ENCODE measurements at regions not wholly inside any gene's neighbourhood (a gene's known extent, or its start where the extent isn't known, plus 50 kb on each side); places are given as distances from the start of the nearest gene placed in this dataset.

- Histone ChIP-seq H3K27ac (ENCODE audit: low read depth in 1 of 2, low read length in 1 of 2) (no peak overlapping the region), H3K9me3 (ENCODE audit: control insufficient read depth in 4 of 4, insufficient read depth in 3 of 4, low read length in 3 of 4) (peaks cover 0 to 4% (median 0%) of the 10 kb centered on the region in 4 donors), H3K9ac (ENCODE audit: insufficient read depth in 1 of 2, low read length in 2 of 2) (no peak overlapping the region), H3K36me3 (ENCODE audit: control insufficient read depth in 4 of 4, insufficient read depth in 4 of 4, low read length in 4 of 4) (no peaks in the 10 kb centered on the region), H3K27me3 (ENCODE audit: control insufficient read depth in 3 of 3, insufficient read depth in 3 of 3, low read length in 2 of 3) (peaks cover 0 to 21% (median 16%) of the 10 kb centered on the region in 3 donors), H3K4me1 (ENCODE audit: control insufficient read depth in 5 of 5, insufficient read depth in 5 of 5, low read length in 5 of 5) (peaks cover 0 to 3% (median 0%) of the 10 kb centered on the region in 5 donors), H3K4me3 (no peak overlapping the region)
- no peak for DNase-seq
- no peak for TF ChIP-seq CTCF (IDR thresholded peaks at IDR 0.05; ENCODE audit: control extremely low read depth, extremely low read depth)
- 77 to 90% methylated on average over 7 of the region's 7 CpGs for WGBS, 2 donors
- ATAC-seq (ENCODE audit: insufficient read depth, low FRiP score) = no peak
These were observed 264.9 kb upstream of the SDK2 start for GRCh38 chr17:73909186-73909585.

- ATAC-seq (ENCODE audit: insufficient read depth, low FRiP score) (no peak), DNase-seq (no peak)
- Histone ChIP-seq H3K4me3 (no peak overlapping the region), H3K9me3 (ENCODE audit: control insufficient read depth in 4 of 4, insufficient read depth in 3 of 4, low read length in 3 of 4) (peaks cover 0 to 9% (median 0%) of the 10 kb centered on the region in 4 donors), H3K27me3 (ENCODE audit: control insufficient read depth in 3 of 3, insufficient read depth in 3 of 3, low read length in 2 of 3) (peaks cover 0 to 21% (median 16%) of the 10 kb centered on the region in 3 donors), H3K27ac (ENCODE audit: low read depth in 1 of 2, low read length in 1 of 2) (no peak overlapping the region), H3K4me1 (ENCODE audit: control insufficient read depth in 5 of 5, insufficient read depth in 5 of 5, low read length in 5 of 5) (peaks cover 0 to 3% (median 0%) of the 10 kb centered on the region in 5 donors), H3K36me3 (ENCODE audit: control insufficient read depth in 4 of 4, insufficient read depth in 4 of 4, low read length in 4 of 4) (no peaks in the 10 kb centered on the region), H3K9ac (ENCODE audit: insufficient read depth in 1 of 2, low read length in 2 of 2) (no peak overlapping the region)
- 70 to 74% methylated on average over 4 of the region's 4 CpGs for WGBS, 2 donors
- TF ChIP-seq CTCF (IDR thresholded peaks at IDR 0.05; ENCODE audit: control extremely low read depth, extremely low read depth) = no peak
These were observed 266.0 kb upstream of the SDK2 start for GRCh38 chr17:73910206-73910605.

GRCh38 chr17:73910821-73911515 is 266.7 kb upstream of the SDK2 start:
- WGBS, 2 donors = 38 to 41% methylated on average over 5 of the region's 5 CpGs
- Histone ChIP-seq H3K27me3 (ENCODE audit: control insufficient read depth in 3 of 3, insufficient read depth in 3 of 3, low read length in 2 of 3) (peaks cover 0 to 20% (median 12%) of the 10 kb centered on the region in 3 donors), H3K27ac (ENCODE audit: low read depth in 1 of 2, low read length in 1 of 2) (no peak overlapping the region), H3K9ac (ENCODE audit: insufficient read depth in 1 of 2, low read length in 2 of 2) (no peak overlapping the region), H3K9me3 (ENCODE audit: control insufficient read depth in 4 of 4, insufficient read depth in 3 of 4, low read length in 3 of 4) (peaks cover 0 to 9% (median 0%) of the 10 kb centered on the region in 4 donors), H3K4me3 (no peak overlapping the region), H3K4me1 (ENCODE audit: control insufficient read depth in 5 of 5, insufficient read depth in 5 of 5, low read length in 5 of 5) (peaks cover 0 to 3% (median 0%) of the 10 kb centered on the region in 5 donors), H3K36me3 (ENCODE audit: control insufficient read depth in 4 of 4, insufficient read depth in 4 of 4, low read length in 4 of 4) (no peaks in the 10 kb centered on the region)
- ATAC-seq (ENCODE audit: insufficient read depth, low FRiP score) (no peak), DNase-seq (peak in 2 of 3 donors; percentile 50 to 71)
- TF ChIP-seq CTCF (IDR thresholded peaks at IDR 0.05; ENCODE audit: control extremely low read depth, extremely low read depth) = no peak

All from lung (tissue), 11 donors.